ENCODE measurements at regions not wholly inside any gene's neighbourhood (a gene's known extent, or its start where the extent isn't known, plus 50 kb on each side); places are given as distances from the start of the nearest gene placed in this dataset.

GRCh38 chr14:105850853-105851581 is 324.6 kb downstream of the TMEM121 start:
- no peak for DNase-seq

- no peak for DNase-seq
Measured at GRCh38 chr14:105851716-105852377, 325.5 kb downstream of the TMEM121 start.

GRCh38 chr14:105852378-105853088 is 326.1 kb downstream of the TMEM121 start:
- DNase-seq = no peak

GRCh38 chr14:105853089-105853906 is 326.9 kb downstream of the TMEM121 start:
- no peak for DNase-seq

GRCh38 chr14:105853907-105854599 is 327.7 kb downstream of the TMEM121 start:
- DNase-seq = no peak

GRCh38 chr14:105854600-105855245 is 328.3 kb downstream of the TMEM121 start:
- no peak for DNase-seq

GRCh38 chr14:105855246-105855892 is 329.0 kb downstream of the TMEM121 start:
- DNase-seq = no peak

GRCh38 chr14:105855893-105856675 is 329.7 kb downstream of the TMEM121 start:
- no peak for DNase-seq

- peak in 1 of 2 donors; percentile 6 for DNase-seq
Measured at GRCh38 chr14:105856676-105857219, 330.4 kb downstream of the TMEM121 start.

GRCh38 chr14:105857220-105857825 is 330.9 kb downstream of the TMEM121 start:
- DNase-seq = peak in 1 of 2 donors; percentile 35

GRCh38 chr14:105857826-105858675 is 331.7 kb downstream of the TMEM121 start:
- DNase-seq = peak; percentile 42 to 54

- DNase-seq = no peak
Measured at GRCh38 chr14:105858676-105859025, 332.3 kb downstream of the TMEM121 start.

GRCh38 chr14:105859073-105859716 is 332.8 kb downstream of the TMEM121 start:
- peak in 1 of 2 donors; percentile 6 for DNase-seq

- peak in 1 of 2 donors; percentile 57 for DNase-seq
Measured at GRCh38 chr14:105859717-105860614, 333.6 kb downstream of the TMEM121 start.

- DNase-seq = no peak
Measured at GRCh38 chr14:105860615-105861580, 334.5 kb downstream of the TMEM121 start.

- DNase-seq = peak; percentile 35 to 75
Measured at GRCh38 chr14:105861985-105862465, 335.6 kb downstream of the TMEM121 start.

Data from CD4-positive, alpha-beta T cell treated with Interleukin-1 beta for 1 hour (primary cell).